Caco-2 (cell line): ENCODE measurements at regions not wholly inside any gene's neighbourhood (a gene's known extent, or its start where the extent isn't known, plus 50 kb on each side); places are given as distances from the start of the nearest gene placed in this dataset.

ENCODE experiments used
- BruUV-seq: library from RNA; stranded (reverse); fragments of 400-500 nt; replicated peaks from 2 replicates; lab custom pipeline; 2021; lab: Mats Ljungman, UMichigan
- CTCF ChIA-PET: fragments of 300-600 bp; sonication (Branson Sonifier 250); formaldehyde crosslinking; loops from one replicate; lab custom pipeline; 2022; ENCODE audit warnings: antibody characterized with exemption; lab: Charles Lee
- POLR2A ChIA-PET: fragments of 300-600 bp; sonication (Branson Sonifier 250); formaldehyde crosslinking; loops from one replicate; lab custom pipeline; 2022; ENCODE audit warnings: antibody characterized with exemption; lab: Charles Lee
- DNase-seq, 2 experiments: peaks; one replicate each; pipeline versions ENCODE4 v3.0.0 to v3.0.0-alpha.2; 2020 to 2022
- H3K27me3 ChIP-seq: replicated peaks from 2 replicates; pipeline ENCODE4 v1.6.0; 2011; ENCODE audit warnings: low read length; ENCODE audit not compliant: control insufficient read depth, insufficient read depth
- H3K36me3 ChIP-seq: 2 replicates; pipeline ENCODE4 v1.5.1; 2011; ENCODE audit warnings: low read length; ENCODE audit not compliant: control insufficient read depth, insufficient read depth
- H3K4me1 ChIP-seq: fragments of 250-450 bp; sonication (Bioruptor Pico); 2 replicates; pipeline ENCODE4 v1.5.1; 2020; ENCODE audit warnings: mild to moderate bottlenecking
- H3K4me3 ChIP-seq: 2 replicates; pipeline ENCODE4 v1.5.1; 2011; ENCODE audit warnings: low read depth, mild to moderate bottlenecking, control low read depth, low read length
- H3K9me3 ChIP-seq: fragments of 250-450 bp; sonication (Bioruptor Pico); 2 replicates; pipeline ENCODE4 v1.5.1; 2020; ENCODE audit warnings: mild to moderate bottlenecking, moderate library complexity
- H3K27ac Mint-ChIP-seq: one replicate; pipeline ENCODE4 v1.8.0; 2022; ENCODE audit warnings: mixed read lengths; ENCODE audit not compliant: unreplicated experiment
- H3K27me3 Mint-ChIP-seq: one replicate; pipeline ENCODE4 v1.8.0; 2022; ENCODE audit warnings: mixed read lengths; ENCODE audit not compliant: insufficient read depth, unreplicated experiment
- H3K36me3 Mint-ChIP-seq: one replicate; pipeline ENCODE4 v1.8.0; 2022; ENCODE audit warnings: mild to moderate bottlenecking, mixed read lengths; ENCODE audit not compliant: insufficient read depth, unreplicated experiment
- H3K4me1 Mint-ChIP-seq: one replicate; pipeline ENCODE4 v1.8.0; 2022; ENCODE audit warnings: low read depth, mixed read lengths; ENCODE audit not compliant: unreplicated experiment
- H3K4me3 Mint-ChIP-seq: one replicate; pipeline ENCODE4 v1.8.0; 2022; ENCODE audit warnings: mild to moderate bottlenecking, moderate library complexity, mixed read lengths; ENCODE audit not compliant: unreplicated experiment
- H3K9me3 Mint-ChIP-seq: one replicate; pipeline ENCODE4 v1.8.0; 2022; ENCODE audit warnings: mixed read lengths; ENCODE audit not compliant: unreplicated experiment
- intact Hi-C: fragments of 100-400 bp; cut with micrococcal nuclease; formaldehyde crosslinking; loops from one replicate; pipeline ENCODE4 v1.10.0; 2022; ENCODE audit not compliant: unreplicated experiment
- TF ChIP-seq, protein P1 (sequence below), 2 experiments: fragments of 200-600 bp in 1 of 2; IDR thresholded peaks; 1 replicate in 1 of 2; 2 replicates in 1 of 2; pipeline versions ENCODE4 v1.5.1 to v1.8.0; 2011 to 2022; ENCODE audit warnings: antibody characterized with exemption in 1 of 2, control low read depth in 1 of 2, inconsistent platforms in 1 of 2, low read depth in 1 of 2, low read length in 1 of 2, mild to moderate bottlenecking in 1 of 2, moderate library complexity in 1 of 2; ENCODE audit not compliant: insufficient read depth in 1 of 2, severe bottlenecking in 1 of 2, unreplicated experiment in 1 of 2

DNA sequence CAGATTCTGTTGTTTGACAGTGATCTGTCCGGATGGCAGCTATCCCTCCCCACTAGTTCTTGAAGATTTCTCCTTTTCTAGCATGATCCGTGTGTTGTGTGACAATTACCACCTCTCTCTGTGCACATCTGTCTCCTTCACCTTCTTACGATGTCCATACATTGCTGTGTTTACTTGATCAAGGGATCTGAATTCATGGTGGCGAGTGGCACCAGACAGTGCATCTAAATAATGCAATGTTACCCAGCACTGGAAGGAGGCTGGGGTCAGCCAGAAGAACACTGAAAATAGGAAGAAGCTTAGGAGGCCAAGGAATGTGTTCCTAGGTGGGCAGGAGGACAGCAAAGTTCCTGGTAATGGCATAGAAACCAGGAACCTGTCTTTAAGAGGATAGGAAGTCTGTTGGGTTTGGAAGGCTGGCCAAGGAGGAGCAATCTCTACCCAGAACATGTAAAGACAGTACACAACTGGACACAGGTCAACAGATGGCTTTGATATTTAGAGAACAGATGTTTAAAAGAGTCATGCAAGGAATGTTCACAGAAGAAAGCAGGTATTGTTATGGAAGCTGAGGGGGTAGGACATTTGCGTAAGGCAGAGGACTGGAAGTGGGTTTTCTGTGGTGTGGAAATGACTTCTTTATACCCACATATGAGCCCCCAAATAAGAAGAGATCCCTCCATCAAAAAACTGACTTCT lies 126.4 kb downstream of the HRH4 start:
- no peaks in the 10 kb centered on the region for H3K4me1 Mint-ChIP-seq
- H3K4me3 ChIP-seq, result no peak overlapping the region
- no TSS peak for BruUV-seq
- H3K4me3 Mint-ChIP-seq, result no peak overlapping the region
- H3K36me3 ChIP-seq, result no peaks in the 10 kb centered on the region
- no peaks in the 10 kb centered on the region for H3K27me3 Mint-ChIP-seq
- no peaks in the 10 kb centered on the region for H3K36me3 Mint-ChIP-seq
- H3K4me1 ChIP-seq, result no peaks in the 10 kb centered on the region
- no peak overlapping the region for H3K27ac Mint-ChIP-seq
- CTCF ChIA-PET, result no interaction called here
- no peaks in the 10 kb centered on the region for H3K9me3 Mint-ChIP-seq
- TF ChIP-seq, protein P1, sequence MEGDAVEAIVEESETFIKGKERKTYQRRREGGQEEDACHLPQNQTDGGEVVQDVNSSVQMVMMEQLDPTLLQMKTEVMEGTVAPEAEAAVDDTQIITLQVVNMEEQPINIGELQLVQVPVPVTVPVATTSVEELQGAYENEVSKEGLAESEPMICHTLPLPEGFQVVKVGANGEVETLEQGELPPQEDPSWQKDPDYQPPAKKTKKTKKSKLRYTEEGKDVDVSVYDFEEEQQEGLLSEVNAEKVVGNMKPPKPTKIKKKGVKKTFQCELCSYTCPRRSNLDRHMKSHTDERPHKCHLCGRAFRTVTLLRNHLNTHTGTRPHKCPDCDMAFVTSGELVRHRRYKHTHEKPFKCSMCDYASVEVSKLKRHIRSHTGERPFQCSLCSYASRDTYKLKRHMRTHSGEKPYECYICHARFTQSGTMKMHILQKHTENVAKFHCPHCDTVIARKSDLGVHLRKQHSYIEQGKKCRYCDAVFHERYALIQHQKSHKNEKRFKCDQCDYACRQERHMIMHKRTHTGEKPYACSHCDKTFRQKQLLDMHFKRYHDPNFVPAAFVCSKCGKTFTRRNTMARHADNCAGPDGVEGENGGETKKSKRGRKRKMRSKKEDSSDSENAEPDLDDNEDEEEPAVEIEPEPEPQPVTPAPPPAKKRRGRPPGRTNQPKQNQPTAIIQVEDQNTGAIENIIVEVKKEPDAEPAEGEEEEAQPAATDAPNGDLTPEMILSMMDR (IDR thresholded peaks at IDR 0.05; ENCODE audit: insufficient read depth in 1 of 2, low read depth in 1 of 2, low read length in 1 of 2, severe bottlenecking in 1 of 2, unreplicated experiment in 1 of 2), result no peak
- POLR2A ChIA-PET, result no interaction called here
- intact Hi-C loops, result no loop called here
- H3K27me3 ChIP-seq, result no peaks in the 10 kb centered on the region
- DNase-seq, result no peak
- no peaks in the 10 kb centered on the region for H3K9me3 ChIP-seq

DNA sequence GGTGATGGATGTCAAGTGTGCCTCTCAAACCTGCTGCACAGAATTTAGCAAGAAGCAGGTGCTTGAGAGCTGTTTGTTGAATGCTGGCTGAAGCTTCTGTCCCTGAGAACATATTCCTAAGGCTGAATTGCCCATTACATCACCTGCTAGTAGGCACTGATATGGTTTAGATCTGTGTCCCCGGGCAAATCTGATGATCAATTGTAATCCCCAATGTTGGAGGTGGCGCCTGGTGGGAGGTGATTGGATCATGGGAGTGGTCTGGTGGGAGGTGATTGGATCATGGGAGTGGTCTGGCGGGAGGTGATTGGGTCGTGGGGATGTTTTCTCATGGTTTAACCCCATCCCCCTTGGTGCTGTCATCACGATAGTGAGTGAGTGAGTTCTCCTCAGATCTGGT lies 128.0 kb downstream of the HRH4 start:
- POLR2A ChIA-PET, result no interaction called here
- H3K9me3 ChIP-seq, result no peaks in the 10 kb centered on the region
- TF ChIP-seq, protein P1 (IDR thresholded peaks at IDR 0.05; ENCODE audit: insufficient read depth in 1 of 2, low read depth in 1 of 2, low read length in 1 of 2, severe bottlenecking in 1 of 2, unreplicated experiment in 1 of 2), result no peak
- H3K36me3 Mint-ChIP-seq, result no peaks in the 10 kb centered on the region
- intact Hi-C loops, result no loop called here
- no peak overlapping the region for H3K27ac Mint-ChIP-seq
- no TSS peak for BruUV-seq
- DNase-seq, result no peak
- no peaks in the 10 kb centered on the region for H3K27me3 ChIP-seq
- CTCF ChIA-PET, result no interaction called here
- no peaks in the 10 kb centered on the region for H3K4me1 ChIP-seq
- H3K4me3 ChIP-seq, result no peak overlapping the region
- no peak overlapping the region for H3K4me3 Mint-ChIP-seq
- H3K36me3 ChIP-seq, result no peaks in the 10 kb centered on the region
- no peaks in the 10 kb centered on the region for H3K4me1 Mint-ChIP-seq
- no peaks in the 10 kb centered on the region for H3K9me3 Mint-ChIP-seq
- no peaks in the 10 kb centered on the region for H3K27me3 Mint-ChIP-seq

DNA sequence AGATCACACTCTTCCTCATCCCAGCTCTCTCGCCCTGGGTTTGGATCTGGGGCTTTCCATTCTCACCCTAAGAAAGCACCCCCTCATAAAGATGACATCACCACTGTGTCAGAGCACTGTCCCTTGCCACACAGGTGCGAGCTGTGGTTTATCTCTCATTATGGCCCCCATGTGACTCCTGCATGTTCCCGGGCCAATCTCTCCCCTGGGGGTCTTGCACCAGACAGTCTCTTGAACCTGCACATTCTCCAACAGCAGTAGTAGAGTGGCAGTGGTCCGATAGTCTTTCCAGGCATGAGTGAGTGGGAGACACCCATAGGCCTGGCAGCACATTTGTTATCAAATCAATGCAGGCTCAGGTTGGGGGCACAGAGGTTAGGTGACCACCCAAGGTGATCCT lies 130.5 kb downstream of the HRH4 start:
- H3K27ac Mint-ChIP-seq, result no peak overlapping the region
- intact Hi-C loops, result no loop called here
- H3K9me3 Mint-ChIP-seq, result no peaks in the 10 kb centered on the region
- H3K4me3 Mint-ChIP-seq, result no peak overlapping the region
- Histone ChIP-seq H3K36me3 (no peaks in the 10 kb centered on the region), H3K4me3 (no peak overlapping the region), H3K9me3 (no peaks in the 10 kb centered on the region), H3K27me3 (no peaks in the 10 kb centered on the region), H3K4me1 (no peaks in the 10 kb centered on the region)
- H3K4me1 Mint-ChIP-seq, result no peaks in the 10 kb centered on the region
- ChIA-PET POLR2A (no interaction called here), CTCF (no interaction called here)
- DNase-seq, result no peak
- H3K27me3 Mint-ChIP-seq, result no peaks in the 10 kb centered on the region
- TF ChIP-seq, protein P1 (IDR thresholded peaks at IDR 0.05; ENCODE audit: insufficient read depth in 1 of 2, low read depth in 1 of 2, low read length in 1 of 2, severe bottlenecking in 1 of 2, unreplicated experiment in 1 of 2), result no peak
- BruUV-seq, result no TSS peak
- no peaks in the 10 kb centered on the region for H3K36me3 Mint-ChIP-seq
